SU-DHL-6 (cell line): ENCODE measurements at regions not wholly inside any gene's neighbourhood (a gene's known extent, or its start where the extent isn't known, plus 50 kb on each side); places are given as distances from the start of the nearest gene placed in this dataset.

Experiments used
- EZH2phosphoT487 ChIP-seq: fragments of 200-600 bp; sonication (generic), shearing (Covaris generic); conservative IDR thresholded peaks from 2 replicates; pipeline ENCODE4 v1.6.1; 2018; ENCODE audit warnings: mild to moderate bottlenecking, antibody characterized with exemption, low read length, moderate library complexity, mixed read lengths
- TF ChIP-seq, protein P1 (sequence below): fragments of 200-600 bp; sonication (generic); IDR thresholded peaks from one replicate; pipeline ENCODE4 v1.5.1; 2017; ENCODE audit warnings: antibody characterized with exemption, mild to moderate bottlenecking, low read length, moderate library complexity; ENCODE audit not compliant: insufficient read depth, poor library complexity, severe bottlenecking

GRCh38 chr11:103619938-103620337 lies 416.5 kb upstream of the DDI1 start:
- TF ChIP-seq, protein P1, sequence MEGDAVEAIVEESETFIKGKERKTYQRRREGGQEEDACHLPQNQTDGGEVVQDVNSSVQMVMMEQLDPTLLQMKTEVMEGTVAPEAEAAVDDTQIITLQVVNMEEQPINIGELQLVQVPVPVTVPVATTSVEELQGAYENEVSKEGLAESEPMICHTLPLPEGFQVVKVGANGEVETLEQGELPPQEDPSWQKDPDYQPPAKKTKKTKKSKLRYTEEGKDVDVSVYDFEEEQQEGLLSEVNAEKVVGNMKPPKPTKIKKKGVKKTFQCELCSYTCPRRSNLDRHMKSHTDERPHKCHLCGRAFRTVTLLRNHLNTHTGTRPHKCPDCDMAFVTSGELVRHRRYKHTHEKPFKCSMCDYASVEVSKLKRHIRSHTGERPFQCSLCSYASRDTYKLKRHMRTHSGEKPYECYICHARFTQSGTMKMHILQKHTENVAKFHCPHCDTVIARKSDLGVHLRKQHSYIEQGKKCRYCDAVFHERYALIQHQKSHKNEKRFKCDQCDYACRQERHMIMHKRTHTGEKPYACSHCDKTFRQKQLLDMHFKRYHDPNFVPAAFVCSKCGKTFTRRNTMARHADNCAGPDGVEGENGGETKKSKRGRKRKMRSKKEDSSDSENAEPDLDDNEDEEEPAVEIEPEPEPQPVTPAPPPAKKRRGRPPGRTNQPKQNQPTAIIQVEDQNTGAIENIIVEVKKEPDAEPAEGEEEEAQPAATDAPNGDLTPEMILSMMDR: no peak
- no peak for TF ChIP-seq EZH2phosphoT487
